ENCODE measurements at regions not wholly inside any gene's neighbourhood (a gene's known extent, or its start where the extent isn't known, plus 50 kb on each side); places are given as distances from the start of the nearest gene placed in this dataset.
"Not testable (repeated sequence)": the region's sequence is repeated elsewhere in the genome, so short reads cannot be mapped to it uniquely, and the experiment has no call there.

- not testable (repeated sequence) for DNase-seq
These were observed 99.5 kb upstream of the LRPAP1 start for GRCh38 chr4:3631544-3632266.

GRCh38 chr4:3630598-3631543 lies 98.6 kb upstream of the LRPAP1 start:
- no peak for DNase-seq

- DNase-seq: no peak
These were observed 97.9 kb upstream of the LRPAP1 start for GRCh38 chr4:3630136-3630597.

- no peak for DNase-seq
These were observed 97.4 kb upstream of the LRPAP1 start for GRCh38 chr4:3629665-3630064.

GRCh38 chr4:3629176-3629575 lies 97.0 kb upstream of the LRPAP1 start:
- DNase-seq: not testable (repeated sequence)

- DNase-seq: no peak
These were observed 96.6 kb upstream of the LRPAP1 start for GRCh38 chr4:3628868-3629175.

DNA sequence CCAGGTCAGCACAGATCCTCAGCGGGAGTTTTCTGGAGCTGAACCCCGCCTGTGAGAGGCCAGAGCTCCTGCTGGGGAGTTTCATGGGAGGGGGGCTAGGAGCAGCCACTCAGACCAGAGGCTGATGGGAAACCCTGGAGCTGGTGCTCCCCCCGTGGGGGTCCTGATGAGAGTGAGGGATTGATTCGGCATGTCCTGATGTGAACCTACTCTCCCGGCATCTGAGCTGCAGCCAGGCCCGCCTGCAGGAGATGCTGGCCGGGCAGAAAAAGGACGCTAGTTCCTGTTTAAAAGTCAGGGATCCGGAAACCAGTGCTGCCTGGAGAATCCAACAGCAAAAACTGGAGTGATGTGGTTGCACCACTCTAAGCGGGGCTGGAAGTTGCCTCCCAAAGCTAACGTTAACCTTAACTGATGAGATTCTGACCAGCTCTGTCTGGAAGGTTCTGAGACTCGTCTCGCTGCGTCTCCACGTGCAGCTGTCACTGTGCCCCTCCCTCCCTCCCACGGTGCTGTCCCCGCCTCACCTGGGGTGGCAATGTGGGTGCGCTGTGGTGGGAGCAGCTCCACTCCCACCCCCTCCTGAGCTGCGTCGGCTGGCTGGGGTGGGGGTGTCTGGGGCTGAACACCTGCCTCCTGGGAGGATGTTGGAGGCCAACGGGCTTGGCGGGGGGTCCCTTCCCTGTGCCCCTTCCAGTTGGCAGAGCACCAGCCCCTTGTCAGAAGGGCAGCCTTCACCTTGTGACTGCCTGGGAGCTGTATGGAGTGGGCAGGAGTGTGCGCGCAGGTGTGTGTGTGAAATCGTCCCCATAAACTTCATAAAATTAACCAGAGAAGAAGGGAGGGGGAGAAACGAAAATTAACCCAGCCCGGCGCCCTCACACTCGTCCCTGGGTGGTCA lies 96.0 kb upstream of the LRPAP1 start:
- not testable (repeated sequence) for DNase-seq

- DNase-seq: not testable (repeated sequence)
These were observed 95.2 kb upstream of the LRPAP1 start for GRCh38 chr4:3627456-3627855.

DNA sequence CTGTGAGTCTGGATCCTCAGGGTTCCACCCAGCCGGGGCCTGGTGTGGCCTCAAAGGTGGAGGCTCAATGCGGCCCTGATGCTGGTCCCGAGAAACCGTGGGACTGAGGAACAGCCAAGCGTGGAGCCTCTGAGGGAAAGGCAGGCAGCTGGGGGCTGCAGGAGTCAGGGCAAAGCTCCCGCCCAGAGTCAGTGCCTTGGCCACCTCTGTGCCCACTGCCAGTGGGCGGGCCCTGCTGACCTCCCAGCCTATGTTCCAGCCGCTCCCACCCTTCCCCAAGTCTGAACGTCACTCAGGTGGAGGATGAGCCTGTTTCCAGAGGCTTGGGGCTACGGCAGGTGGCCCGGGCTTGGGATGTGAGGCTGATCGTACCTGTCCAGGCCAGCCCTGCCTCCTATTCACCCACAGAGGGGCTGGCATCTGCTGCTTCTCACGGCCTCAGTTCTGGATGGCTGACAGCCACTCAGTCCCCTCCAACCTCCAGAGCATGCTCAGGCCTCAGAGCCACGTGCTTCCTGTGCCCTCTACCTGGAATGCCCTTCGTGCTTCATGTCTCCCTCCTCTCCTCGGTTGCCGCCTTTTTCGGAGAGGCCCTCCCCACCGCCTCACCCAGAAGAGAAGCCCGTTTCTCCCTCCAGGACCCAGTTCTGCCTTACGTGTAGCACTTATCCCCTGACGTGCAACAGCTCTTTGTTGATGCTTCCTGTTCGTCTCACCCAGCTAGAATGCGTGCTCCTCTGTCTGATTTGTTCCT lies 94.1 kb upstream of the LRPAP1 start:
- DNase-seq: not testable (repeated sequence)

- DNase-seq: not testable (repeated sequence)
These were observed 93.2 kb upstream of the LRPAP1 start for GRCh38 chr4:3625286-3625875.

- not testable (repeated sequence) for DNase-seq
These were observed 91.6 kb upstream of the LRPAP1 start for GRCh38 chr4:3623809-3624329.

- no peak for DNase-seq
These were observed 90.9 kb upstream of the LRPAP1 start for GRCh38 chr4:3623106-3623505.

DNA sequence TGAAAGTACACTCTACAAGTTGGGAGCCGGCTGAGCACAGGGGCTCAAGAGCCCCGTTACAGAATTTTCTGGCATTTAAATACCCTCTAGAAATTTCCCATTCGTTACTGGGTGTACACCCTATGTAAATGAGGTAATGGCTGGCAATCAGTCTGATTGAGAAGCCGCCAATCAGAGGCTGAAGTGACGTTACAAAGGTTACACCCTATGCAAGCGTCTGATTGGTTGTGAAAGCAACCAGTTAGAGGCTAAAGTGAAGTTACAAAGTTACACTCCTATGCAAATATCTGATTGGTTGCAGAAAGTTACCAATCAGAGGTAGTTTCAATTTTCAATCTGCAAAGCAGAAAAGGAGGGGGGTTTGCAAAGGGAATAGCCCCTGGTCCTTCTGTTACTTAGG lies 88.1 kb upstream of the LRPAP1 start:
- DNase-seq: not testable (repeated sequence)

DNA sequence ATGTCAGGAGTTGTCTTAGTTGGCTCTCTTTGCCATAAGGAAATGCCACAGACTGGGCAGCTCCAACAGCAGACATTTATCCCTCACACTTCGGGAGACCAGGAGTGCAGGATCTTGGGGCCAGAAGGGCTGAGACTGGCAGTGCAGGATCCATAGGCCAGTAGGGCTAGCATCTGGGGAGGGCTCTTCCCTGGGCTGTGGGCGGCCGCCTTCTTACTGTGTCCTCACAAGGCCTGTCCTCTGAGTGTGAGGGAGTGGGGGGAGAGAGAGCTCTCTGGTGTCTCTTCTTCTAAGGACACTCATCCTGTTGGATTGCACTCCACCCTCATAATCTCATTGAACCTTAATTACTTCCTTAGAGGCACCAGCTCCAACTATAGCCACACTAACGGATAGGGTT lies 87.5 kb upstream of the LRPAP1 start:
- not testable (repeated sequence) for DNase-seq

DNA sequence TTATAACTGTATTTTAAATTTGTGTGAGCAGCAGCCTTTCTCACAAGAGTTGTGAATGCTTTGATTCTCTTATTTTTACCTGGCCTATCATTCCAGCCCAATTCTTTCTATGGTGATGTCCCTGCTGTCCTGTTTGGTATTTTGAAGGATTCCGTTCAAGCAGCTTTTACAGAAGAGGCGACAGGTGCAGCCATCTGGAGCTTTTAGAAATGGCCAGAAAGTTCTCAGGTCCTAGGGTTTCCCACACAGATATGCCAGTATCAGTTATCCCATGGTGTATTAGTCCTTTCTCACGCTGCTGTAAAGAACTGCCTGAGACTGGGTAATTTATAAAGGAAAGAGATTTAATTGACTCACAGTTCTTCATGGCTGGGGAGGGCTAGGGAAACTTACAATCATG lies 86.1 kb upstream of the LRPAP1 start:
- not testable (repeated sequence) for DNase-seq

- no peak for DNase-seq
These were observed 83.4 kb upstream of the LRPAP1 start for GRCh38 chr4:3615386-3616286.

GRCh38 chr4:3614731-3614980 lies 82.4 kb upstream of the LRPAP1 start:
- no peak for DNase-seq

DNA sequence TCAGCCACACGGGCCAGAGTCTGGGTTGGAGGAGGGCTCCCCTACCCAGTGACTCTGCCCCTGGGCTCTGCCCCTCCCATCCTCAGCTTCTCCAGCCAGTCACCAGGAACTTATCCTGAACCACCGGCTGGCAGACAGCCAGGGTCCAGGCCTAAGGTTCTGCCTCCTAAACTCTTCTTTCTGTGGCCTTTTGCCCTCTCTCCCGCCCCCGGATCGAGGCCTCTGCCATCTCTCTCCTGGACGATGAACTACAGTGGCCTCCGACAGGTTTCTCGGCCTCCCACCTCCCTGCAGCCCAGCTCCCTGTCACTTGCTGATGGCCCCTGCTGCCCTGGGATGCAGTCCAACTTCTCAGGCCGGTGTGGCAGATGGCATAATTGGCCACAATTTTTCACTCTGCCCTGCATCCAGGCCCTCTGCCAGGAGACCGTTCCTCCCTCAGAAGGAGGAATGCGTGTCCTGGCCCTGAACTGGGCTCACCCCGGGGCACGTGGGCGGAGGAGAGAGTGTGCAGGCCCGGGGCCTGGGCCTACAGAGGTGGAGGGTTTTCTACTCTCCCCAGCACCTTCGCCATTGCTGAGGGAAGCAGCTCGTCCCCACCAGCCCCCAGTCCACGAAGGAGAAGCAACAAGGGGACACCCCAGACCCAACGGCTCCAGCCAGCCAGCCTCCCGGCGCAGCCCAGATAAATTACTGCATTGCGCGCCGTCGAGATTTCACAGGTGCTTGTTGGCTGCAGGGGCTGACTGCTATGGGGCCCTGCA lies 81.9 kb upstream of the LRPAP1 start:
- DNase-seq: no peak

GRCh38 chr4:3612934-3613333 lies 80.7 kb upstream of the LRPAP1 start:
- no peak for DNase-seq

DNA sequence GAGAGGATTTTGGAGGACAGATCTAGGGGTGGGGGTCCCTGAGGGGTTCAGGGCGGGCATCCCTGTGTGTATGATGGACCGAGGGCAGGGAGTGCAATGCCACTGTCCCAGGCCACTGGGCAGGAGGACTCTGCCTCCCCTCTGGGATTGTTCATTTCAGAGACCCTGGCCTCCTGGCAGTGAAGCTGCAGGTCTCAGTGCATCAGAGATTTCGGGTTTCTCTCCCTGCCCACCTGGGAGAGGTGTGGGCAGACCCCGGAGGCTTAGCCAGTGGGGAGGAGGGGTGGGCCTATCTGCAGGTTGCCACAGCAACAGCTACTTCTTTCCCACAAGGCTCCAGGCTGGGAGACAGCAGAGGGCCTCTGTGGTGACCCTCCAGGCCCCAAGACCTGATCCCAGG lies 80.1 kb upstream of the LRPAP1 start:
- DNase-seq: no peak

Measured in NCI-H774 (cell line).